ENCODE measurements at regions not wholly inside any gene's neighbourhood (a gene's known extent, or its start where the extent isn't known, plus 50 kb on each side); places are given as distances from the start of the nearest gene placed in this dataset.

DNA sequence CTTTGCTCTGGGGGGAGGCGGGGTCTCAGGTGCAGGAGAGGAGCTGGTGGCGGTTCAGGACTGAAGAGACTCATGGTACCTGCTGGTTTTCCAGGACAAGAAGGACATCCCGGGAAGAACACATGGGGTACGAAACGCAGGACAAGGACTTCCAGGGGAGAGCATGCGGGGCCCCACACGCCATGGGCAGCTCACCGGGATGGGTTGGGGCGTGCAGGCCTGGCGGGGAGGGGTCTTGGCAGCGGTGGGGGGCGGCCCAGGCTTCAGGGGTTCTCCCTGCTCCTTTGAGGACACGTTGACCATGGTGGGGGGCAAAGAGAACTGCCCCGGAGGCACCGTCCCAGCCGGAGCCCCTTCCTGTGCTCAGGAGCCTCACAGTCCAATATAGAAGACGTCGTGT, 673.2 kb downstream of the BRD1 start:
- no peak for DNase-seq (ENCODE audit: low spot score)

GRCh38 chr22:49153921-49154320, 673.8 kb downstream of the BRD1 start:
- DNase-seq (ENCODE audit: low spot score), result no peak

DNA sequence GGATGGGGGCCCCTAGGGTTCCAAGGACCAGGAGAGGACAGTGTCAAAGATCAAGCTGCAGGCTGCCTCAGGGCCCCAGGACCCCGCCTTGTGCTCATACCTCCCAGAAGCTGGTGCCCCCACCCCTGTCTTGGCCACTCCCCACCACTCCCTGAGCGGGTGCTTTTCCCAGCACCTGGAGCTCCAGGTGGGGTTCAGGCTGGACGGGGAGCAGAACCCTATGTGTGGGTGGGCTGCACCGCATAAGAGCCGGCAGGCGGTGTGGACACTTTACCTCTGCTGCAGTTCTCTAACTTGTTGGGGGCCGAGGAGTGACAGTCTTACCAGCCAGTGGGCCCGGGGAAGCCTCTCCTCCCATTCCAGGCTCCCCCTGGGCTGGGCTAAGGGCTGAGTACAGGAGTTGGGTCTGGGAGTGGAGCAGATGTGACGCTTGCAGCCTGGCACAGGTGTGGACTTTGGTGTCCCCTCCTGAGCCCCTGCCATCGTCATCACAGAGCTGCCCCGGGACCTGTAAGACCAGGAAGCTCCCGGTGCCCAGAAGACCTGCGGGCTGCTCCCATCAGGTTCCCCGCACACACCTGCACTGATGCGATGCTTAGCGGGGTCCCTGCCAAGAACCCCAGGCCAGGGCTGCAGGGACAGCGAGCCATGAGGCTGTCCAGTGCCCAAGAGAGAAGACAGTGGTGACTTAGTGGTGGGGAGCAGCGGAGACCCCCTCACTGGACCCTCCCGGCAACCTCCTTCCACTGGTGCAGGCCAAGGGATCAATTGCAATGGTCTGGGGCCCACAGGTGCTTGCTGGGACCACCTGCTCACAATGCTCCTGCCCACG, 674.5 kb downstream of the BRD1 start:
- DNase-seq (ENCODE audit: low spot score), result no peak

- DNase-seq (ENCODE audit: low spot score), result peak; percentile 72
These were observed 675.3 kb downstream of the BRD1 start for GRCh38 chr22:49152127-49152938.

- DNase-seq (ENCODE audit: low spot score), result no peak
These were observed 676.2 kb downstream of the BRD1 start for GRCh38 chr22:49151256-49152126.

DNA sequence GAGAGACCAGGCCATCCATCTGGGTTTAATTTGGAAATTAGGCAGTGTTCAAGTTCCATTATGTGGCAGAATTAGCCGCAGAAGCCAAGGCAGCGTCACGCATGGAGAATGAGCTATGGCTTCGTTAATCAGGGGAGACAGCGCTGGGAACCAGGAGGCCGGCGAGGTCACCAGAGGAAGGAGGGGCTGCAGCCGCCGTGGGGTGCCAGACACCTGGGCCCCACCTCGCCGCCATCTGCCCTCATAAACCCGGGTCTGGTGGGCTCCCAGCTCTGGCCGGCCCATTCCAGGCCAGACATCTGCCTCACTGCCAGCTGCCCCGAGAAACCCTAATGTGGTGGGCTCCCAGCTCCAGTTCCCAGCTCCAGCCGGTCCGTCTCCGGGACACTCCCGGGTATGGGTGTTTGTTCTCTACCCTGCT, 676.9 kb downstream of the BRD1 start:
- DNase-seq (ENCODE audit: low spot score), result no peak

GRCh38 chr22:49149721-49150608, 677.7 kb downstream of the BRD1 start:
- DNase-seq (ENCODE audit: low spot score), result no peak

- DNase-seq (ENCODE audit: low spot score), result no peak
These were observed 678.7 kb downstream of the BRD1 start for GRCh38 chr22:49148895-49149418.

GRCh38 chr22:49147617-49148175, 680.0 kb downstream of the BRD1 start:
- no peak for DNase-seq (ENCODE audit: low spot score)

DNA sequence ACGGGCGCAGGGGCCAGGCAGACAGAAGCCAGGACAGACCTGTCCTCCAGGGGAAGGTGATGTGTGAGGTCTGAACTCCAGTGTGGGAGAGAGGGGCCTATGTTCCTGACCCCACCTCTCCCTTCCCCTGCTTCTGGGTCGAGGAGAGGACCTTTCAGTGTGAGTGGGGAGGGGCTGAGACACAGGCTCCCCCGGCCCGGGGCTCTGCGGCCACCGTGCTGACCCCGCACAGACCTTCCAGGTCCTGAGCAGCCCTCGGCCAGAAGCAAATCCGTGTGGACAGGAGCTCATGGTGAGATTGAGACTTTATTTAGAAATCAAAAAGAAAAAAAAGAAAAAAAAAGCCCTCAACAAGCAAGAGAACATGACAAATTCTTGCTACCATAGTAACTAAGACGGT, 680.5 kb downstream of the BRD1 start:
- no peak for DNase-seq (ENCODE audit: low spot score)

GRCh38 chr22:49146511-49146910, 681.2 kb downstream of the BRD1 start:
- DNase-seq (ENCODE audit: low spot score), result no peak

GRCh38 chr22:49143812-49144211, 683.9 kb downstream of the BRD1 start:
- DNase-seq (ENCODE audit: low spot score), result no peak

DNA sequence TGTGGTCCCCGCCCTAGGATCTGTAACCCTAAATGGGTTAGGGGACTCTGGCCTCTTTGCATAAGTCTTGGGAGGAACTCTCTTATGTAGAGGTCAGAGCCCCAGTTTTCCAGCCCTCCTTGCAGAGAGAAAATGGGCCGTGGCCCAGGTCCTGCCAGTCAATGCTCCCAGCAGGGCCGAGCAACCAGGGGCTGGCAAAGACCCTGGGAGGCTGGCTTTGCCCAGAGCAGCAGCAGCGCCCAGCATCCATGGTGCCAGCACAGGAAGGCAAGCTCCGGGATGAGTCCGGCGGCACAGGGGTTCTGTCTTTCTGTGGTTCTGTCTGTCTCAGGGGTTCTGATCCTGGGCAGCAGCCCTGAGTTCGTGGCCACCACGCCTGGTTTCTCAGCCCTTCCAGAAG, 684.8 kb downstream of the BRD1 start:
- DNase-seq (ENCODE audit: low spot score), result no peak

DNA sequence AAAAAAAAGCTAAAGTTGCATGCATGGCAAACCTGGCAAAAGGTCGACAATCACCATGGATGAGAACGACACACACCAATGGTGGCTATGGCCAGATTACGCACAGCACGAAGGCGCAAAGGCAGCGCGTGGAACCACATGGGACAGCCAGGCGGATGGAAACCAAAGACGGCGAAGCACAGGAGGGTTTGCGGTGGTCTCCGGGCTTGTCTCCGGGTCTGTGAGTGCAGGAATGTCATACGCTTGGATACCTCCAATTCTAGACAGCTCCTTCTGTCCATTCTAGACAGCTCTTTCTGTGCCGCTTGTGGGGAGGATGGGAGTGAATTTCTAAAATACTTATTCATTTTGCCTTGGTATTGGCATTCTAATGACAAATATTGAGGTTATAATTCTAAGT, 685.4 kb downstream of the BRD1 start:
- DNase-seq (ENCODE audit: low spot score), result no peak

DNA sequence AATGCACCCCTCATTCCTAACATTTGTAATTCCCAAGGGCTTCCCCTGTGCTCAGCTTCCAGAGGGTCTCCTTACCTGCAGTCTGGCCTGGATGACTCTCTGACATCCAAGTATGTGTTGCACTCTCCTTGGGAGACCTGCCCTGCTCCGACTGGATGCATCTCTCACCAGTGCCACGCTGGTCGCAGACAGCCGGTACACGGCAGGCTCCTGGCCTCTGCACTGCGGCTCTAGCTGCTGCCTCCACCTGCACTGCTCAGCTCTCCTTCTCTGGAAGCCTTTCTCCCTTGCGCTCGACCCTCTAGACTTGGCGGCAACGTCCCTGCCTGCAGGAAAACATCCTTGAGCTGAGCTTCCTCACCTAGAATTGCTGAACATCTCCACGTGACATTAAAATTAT, 685.9 kb downstream of the BRD1 start:
- DNase-seq (ENCODE audit: low spot score), result no peak

DNA sequence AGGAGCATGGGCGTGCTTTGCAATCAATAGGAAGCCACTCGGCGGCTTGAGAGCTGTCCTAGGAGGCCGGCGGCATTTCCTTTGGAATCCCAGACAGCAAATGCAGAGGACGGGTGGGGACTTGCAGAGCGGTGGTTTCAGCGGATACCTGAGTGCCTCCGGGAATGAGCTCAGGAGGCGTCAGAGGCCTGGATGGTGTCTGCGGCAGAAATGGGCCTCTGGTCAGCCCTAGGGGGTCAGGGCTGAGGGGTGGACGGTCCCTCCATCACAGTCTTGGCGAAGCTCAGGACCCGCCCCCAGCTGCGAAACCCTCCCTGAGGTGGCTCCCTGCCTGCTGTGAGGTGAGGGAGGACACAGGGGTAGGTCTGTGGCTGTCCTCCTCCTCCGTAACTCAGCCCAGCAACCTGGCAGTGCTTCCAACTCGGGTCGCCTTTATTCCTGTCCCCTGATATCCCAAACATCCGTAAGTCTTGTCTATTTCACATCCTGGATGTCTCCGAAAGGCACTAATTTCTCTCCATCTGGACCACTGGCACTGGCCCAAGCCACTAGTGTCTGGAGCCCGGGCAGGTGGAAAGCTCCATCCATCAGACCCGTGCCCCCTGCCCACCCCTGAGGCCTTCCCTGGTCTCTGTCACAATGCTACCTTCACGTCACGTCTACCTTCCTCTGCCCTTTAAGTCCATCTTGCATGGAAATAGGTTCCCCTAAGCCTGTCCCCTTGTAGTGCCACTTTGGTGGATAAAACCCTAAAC, 686.6 kb downstream of the BRD1 start:
- no peak for DNase-seq (ENCODE audit: low spot score)

DNA sequence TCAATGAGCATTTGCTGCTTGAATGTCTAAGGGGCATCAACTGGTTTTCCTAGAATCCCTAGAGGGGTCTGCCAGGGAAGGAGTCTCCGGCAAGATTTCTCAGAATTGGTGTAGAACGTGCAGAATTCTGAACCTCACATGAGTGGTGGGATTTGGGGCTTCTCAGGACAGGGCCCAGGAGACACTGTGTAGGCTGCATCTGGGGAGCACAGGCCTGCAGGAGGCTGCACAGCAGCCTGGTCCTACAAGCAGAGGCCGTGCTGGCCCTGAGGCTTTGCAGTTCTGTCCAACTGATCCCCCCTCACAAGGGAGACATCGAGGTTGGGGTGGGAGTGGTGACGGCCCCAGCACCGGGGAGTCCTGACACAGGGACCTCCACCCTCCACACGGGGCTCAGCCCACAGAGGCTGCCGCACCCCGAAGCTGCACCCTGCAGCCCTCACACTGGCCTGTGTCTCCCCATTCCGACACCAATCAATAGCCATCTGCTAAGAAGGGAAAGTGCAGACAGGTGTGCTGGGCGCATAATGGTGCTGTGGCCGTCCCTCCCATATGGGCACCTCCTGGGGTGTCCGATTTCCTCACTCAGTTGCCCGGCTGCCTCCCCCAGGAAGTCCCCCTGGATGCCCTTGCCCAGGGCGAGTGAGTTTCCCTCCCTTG, 688.1 kb downstream of the BRD1 start:
- DNase-seq (ENCODE audit: low spot score), result no peak

DNA sequence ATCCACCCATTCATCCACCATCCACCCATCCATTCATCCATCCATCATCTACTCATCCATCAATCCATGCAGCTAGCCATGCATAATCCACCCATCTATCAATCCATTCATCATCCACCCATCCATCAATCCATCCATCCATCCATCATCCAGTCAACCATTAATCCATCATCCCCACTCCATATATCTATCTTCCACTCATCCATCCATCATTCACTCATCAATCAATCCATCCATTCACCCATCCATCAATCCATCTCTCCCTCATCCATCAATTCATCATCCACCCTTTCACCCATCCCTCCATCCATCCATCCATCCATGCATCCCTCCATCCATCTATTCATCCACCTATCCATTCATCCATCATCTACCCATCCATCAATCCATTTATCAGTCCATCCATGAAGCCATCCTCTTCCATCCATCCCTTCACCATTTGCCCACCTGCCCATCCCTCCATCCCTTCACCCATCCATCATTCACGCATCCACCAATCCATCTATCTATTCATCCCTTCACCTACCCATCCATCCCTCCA, 689.4 kb downstream of the BRD1 start:
- DNase-seq (ENCODE audit: low spot score), result no peak

DNA sequence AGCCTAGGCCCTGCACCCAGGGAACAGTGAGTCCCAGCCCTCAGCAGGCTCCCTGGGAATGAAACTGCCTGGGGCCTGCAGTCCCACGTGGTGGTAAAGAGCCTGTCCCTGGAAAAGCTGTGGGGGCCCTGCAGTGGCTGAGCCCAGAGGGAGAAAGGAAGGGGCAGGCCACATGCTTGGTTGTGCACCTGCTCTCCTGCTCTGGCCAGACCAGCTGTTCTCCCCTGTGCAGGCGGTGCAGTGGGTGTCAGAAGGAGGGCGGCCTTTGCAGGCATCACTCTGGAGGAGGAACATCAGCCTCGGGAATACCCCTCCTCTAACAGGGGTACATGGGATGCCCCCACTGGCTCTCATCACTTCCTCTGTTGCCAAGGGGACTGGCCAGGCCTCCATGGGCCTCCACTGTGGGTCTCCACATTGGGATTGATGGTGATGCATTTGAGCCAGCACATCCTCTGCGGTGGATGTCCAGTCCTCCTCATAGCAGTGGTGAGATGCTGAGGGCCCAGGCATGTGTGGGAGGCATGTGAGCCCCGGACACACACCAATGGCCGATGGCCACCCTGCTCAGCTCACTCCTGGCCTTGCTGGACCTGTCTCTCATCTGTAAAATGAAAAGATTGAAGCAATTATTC, 690.4 kb downstream of the BRD1 start:
- no peak for DNase-seq (ENCODE audit: low spot score)

Measured in iPS-NIHi11 (cell line).